Endodermal cell (in vitro differentiated cells): ENCODE measurements at regions not wholly inside any gene's neighbourhood (a gene's known extent, or its start where the extent isn't known, plus 50 kb on each side); places are given as distances from the start of the nearest gene placed in this dataset.

Experiments used
- DNase-seq: peaks from one replicate; pipeline ENCODE4 v3.0.0-alpha.2; 2017
- H3K27ac ChIP-seq: 2 replicates; pipeline ENCODE4 v1.5.1; 2013; ENCODE audit warnings: mild to moderate bottlenecking, low read depth, low read length, moderate library complexity
- H3K27me3 ChIP-seq: 2 replicates; pipeline ENCODE4 v1.6.1; 2013; ENCODE audit warnings: mild to moderate bottlenecking, low read length, moderate library complexity; ENCODE audit not compliant: insufficient read depth, control insufficient read depth, poor library complexity, severe bottlenecking
- H3K36me3 ChIP-seq: 2 replicates; pipeline ENCODE4 v1.7.0; 2013; ENCODE audit warnings: mild to moderate bottlenecking, low read length, moderate library complexity; ENCODE audit not compliant: control insufficient read depth, insufficient read depth
- H3K4me1 ChIP-seq: one replicate; pipeline ENCODE4 v1.7.0; 2013; ENCODE audit warnings: low read length; ENCODE audit not compliant: control insufficient read depth, insufficient read depth
- H3K4me3 ChIP-seq: 2 replicates; pipeline ENCODE4 v1.5.1; 2013; ENCODE audit warnings: mild to moderate bottlenecking, low read length, moderate library complexity
- H3K9ac ChIP-seq: 2 replicates; pipeline ENCODE4 v1.6.1; 2013; ENCODE audit warnings: mild to moderate bottlenecking, low read length, moderate library complexity; ENCODE audit not compliant: poor library complexity, severe bottlenecking; ENCODE audit errors: extremely low read depth
- H3K9me3 ChIP-seq: 2 replicates; pipeline ENCODE4 v1.6.1; 2013; ENCODE audit warnings: mild to moderate bottlenecking, low read length, moderate library complexity; ENCODE audit not compliant: control insufficient read depth
- H3K27ac Mint-ChIP-seq: 2 replicates; pipeline ENCODE4 v1.8.0; 2020; ENCODE audit warnings: mixed read lengths
- H3K27me3 Mint-ChIP-seq: 2 replicates; pipeline ENCODE4 v1.8.0; 2021; ENCODE audit warnings: mild to moderate bottlenecking, mixed read lengths; ENCODE audit not compliant: insufficient read depth
- H3K36me3 Mint-ChIP-seq: 2 replicates; pipeline ENCODE4 v1.8.0; 2020; ENCODE audit warnings: low read depth, mixed read lengths
- H3K4me1 Mint-ChIP-seq: 2 replicates; pipeline ENCODE4 v1.8.0; 2020; ENCODE audit warnings: mixed read lengths
- H3K4me3 Mint-ChIP-seq: 2 replicates; pipeline ENCODE4 v1.8.0; 2020; ENCODE audit warnings: mild to moderate bottlenecking, moderate library complexity, mixed read lengths
- H3K9me3 Mint-ChIP-seq: 2 replicates; pipeline ENCODE4 v1.8.0; 2020; ENCODE audit warnings: mild to moderate bottlenecking, mixed read lengths
- WGBS, 2 experiments: methylation state at CpG; one replicate each; pipeline versions ENCODE4 v1.1.5 to v1.1.7; 2013; ENCODE audit warnings: missing lambda C conversion rate in 2 of 2, mixed read lengths in 1 of 2; ENCODE audit not compliant: insufficient coverage in 1 of 2, insufficient read length in 1 of 2; 5-methylcytosine and 5-hydroxymethylcytosine counted together
- TF ChIP-seq, protein P1 (sequence below): fragments of 200-600 bp; sonication (generic); conservative IDR thresholded peaks from 2 replicates; pipeline ENCODE4 v1.5.0; 2021; ENCODE audit warnings: antibody characterized with exemption, mild to moderate bottlenecking

DNA sequence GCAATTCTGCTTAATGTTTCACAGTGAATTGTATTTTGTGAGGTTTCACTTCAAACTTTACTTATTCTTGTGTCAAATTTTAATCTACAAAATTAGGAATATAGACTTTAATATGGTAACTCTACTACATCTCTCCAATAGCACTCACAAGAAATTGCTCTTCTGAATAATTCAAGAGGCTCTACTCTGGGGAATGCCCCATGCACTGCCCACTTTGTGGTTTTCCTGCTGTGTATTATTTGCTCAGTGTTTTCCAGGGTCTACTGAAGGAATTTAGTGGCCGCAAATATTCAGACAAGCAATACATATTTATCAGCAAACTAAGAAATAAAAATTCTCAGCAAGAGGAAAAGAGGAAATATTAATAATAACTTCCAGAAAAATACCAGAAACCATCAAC lies 611.4 kb downstream of the TNS3 start:
- H3K36me3 ChIP-seq: no peaks in the 10 kb centered on the region
- no CpG with 5 or more reads among the region's 1 CpG for WGBS, 2 experiments
- no peak overlapping the region for H3K27ac ChIP-seq
- no peaks in the 10 kb centered on the region for H3K4me1 Mint-ChIP-seq
- no peak overlapping the region for H3K4me3 Mint-ChIP-seq
- TF ChIP-seq, protein P1, sequence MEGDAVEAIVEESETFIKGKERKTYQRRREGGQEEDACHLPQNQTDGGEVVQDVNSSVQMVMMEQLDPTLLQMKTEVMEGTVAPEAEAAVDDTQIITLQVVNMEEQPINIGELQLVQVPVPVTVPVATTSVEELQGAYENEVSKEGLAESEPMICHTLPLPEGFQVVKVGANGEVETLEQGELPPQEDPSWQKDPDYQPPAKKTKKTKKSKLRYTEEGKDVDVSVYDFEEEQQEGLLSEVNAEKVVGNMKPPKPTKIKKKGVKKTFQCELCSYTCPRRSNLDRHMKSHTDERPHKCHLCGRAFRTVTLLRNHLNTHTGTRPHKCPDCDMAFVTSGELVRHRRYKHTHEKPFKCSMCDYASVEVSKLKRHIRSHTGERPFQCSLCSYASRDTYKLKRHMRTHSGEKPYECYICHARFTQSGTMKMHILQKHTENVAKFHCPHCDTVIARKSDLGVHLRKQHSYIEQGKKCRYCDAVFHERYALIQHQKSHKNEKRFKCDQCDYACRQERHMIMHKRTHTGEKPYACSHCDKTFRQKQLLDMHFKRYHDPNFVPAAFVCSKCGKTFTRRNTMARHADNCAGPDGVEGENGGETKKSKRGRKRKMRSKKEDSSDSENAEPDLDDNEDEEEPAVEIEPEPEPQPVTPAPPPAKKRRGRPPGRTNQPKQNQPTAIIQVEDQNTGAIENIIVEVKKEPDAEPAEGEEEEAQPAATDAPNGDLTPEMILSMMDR: no peak
- no peaks in the 10 kb centered on the region for H3K27me3 ChIP-seq
- peaks cover 21% of the 10 kb centered on the region for H3K9me3 ChIP-seq
- H3K9ac ChIP-seq: no peak overlapping the region
- DNase-seq: no peak
- no peak overlapping the region for H3K4me3 ChIP-seq
- no peaks in the 10 kb centered on the region for H3K27me3 Mint-ChIP-seq
- peaks cover 13% of the 10 kb centered on the region for H3K9me3 Mint-ChIP-seq
- no peaks in the 10 kb centered on the region for H3K4me1 ChIP-seq
- H3K36me3 Mint-ChIP-seq: no peaks in the 10 kb centered on the region
- no peak overlapping the region for H3K27ac Mint-ChIP-seq

DNA sequence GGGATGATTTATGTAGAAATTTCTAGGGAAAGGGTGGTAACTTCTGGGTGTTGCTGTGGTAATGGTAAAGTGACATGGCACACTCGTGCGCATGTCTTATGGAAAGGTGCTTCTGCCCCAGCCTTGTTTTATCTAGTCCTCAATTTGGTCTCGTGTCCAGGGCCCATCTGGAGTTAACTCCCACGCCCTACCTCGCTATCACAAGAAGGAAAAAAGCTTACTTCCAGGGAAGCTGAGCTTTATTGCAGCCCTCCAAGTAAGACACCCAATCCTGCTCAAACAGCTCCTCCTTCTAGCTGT lies 611.8 kb downstream of the TNS3 start:
- Mint-ChIP-seq H3K4me3 (no peak overlapping the region), H3K36me3 (no peaks in the 10 kb centered on the region), H3K4me1 (no peaks in the 10 kb centered on the region), H3K27ac (no peak overlapping the region), H3K9me3 (peaks cover 13% of the 10 kb centered on the region), H3K27me3 (no peaks in the 10 kb centered on the region)
- DNase-seq: no peak
- no peaks in the 10 kb centered on the region for H3K27me3 ChIP-seq
- TF ChIP-seq, protein P1: no peak
- H3K4me3 ChIP-seq: no peak overlapping the region
- peaks cover 23% of the 10 kb centered on the region for H3K9me3 ChIP-seq
- no peak overlapping the region for H3K9ac ChIP-seq
- WGBS, 2 experiments: 97 to 100% methylated on average over 3 to 5 of the region's 5 CpGs
- no peaks in the 10 kb centered on the region for H3K36me3 ChIP-seq
- H3K27ac ChIP-seq: no peak overlapping the region
- no peaks in the 10 kb centered on the region for H3K4me1 ChIP-seq

DNA sequence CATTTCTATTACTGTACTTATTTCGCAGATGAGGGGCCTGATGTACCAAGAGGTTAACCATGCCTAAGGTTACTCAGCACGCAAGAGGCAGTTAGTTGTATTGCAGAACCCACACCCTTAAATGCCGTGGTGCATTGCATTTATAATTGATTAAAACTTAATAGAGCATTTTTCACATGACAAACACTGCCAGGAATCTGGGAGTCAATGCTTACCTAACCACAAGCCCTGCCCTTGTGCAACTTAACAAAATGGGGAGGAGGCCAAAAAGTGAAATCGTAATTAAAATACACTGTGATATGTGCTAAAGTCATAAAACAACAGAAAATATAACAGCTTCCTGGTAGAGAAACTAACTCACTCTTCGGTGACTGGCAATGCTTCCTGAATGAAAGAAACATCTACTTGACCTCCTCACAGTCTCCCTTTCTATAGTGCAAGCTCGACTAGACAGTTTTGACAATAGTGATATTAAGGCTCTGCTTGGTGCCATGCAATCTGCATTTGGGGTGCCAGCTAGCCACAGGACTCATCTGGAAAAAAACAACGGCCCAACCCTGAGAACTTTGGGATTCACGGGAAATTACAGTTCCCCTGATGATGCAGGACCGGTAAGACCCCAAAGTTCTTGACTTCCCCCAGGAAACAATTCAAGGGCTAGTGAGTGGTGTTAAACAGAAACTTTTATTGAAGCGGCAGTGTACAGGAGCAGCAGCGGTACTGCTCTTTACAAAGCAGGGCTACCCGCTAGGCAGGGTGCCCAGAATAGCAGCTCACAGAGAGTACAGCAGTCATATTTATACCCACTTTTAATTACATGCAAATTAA lies 612.4 kb downstream of the TNS3 start:
- Histone ChIP-seq H3K27ac (no peak overlapping the region), H3K36me3 (no peaks in the 10 kb centered on the region), H3K4me1 (no peaks in the 10 kb centered on the region), H3K4me3 (no peak overlapping the region), H3K27me3 (no peaks in the 10 kb centered on the region), H3K9ac (no peak overlapping the region), H3K9me3 (peaks cover 29% of the 10 kb centered on the region)
- peaks cover 17% of the 10 kb centered on the region for H3K9me3 Mint-ChIP-seq
- TF ChIP-seq, protein P1: no peak
- H3K36me3 Mint-ChIP-seq: no peaks in the 10 kb centered on the region
- 90 to 93% methylated on average over 5 to 12 of the region's 12 CpGs for WGBS, 2 experiments
- no peaks in the 10 kb centered on the region for H3K27me3 Mint-ChIP-seq
- no peak overlapping the region for H3K4me3 Mint-ChIP-seq
- H3K4me1 Mint-ChIP-seq: no peaks in the 10 kb centered on the region
- no peak for DNase-seq
- no peak overlapping the region for H3K27ac Mint-ChIP-seq
